ENCODE measurements at regions not wholly inside any gene's neighbourhood (a gene's known extent, or its start where the extent isn't known, plus 50 kb on each side); places are given as distances from the start of the nearest gene placed in this dataset.

DNA sequence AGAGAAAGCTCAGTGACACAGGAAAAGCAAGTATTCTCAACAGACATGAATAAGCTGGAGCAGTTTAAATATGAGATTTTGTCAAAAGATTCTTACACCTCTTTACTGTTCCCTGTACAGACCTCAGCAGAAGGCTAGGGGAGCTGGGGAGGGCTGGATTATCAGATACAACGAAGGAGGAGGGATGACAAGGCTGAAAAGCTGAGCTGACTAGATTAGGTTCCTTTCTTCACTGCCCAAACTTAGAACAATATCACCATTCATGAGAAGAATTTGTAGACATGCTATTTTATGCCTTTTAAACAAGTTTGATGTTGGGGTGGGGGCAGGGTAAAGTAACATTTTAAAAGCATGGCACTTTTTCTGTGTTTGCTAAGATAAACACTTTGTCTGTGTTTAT, 611.1 kb downstream of the AACS start:
- DNase-seq (ENCODE audit: low read depth) = no peak
- Histone ChIP-seq H3K27me3 (ENCODE audit: control insufficient read depth, insufficient read depth, low read length) (no peaks in the 10 kb centered on the region), H3K4me3 (ENCODE audit: low read depth, low read length) (no peak overlapping the region), H3K36me3 (ENCODE audit: control insufficient read depth, insufficient read depth, low read length) (no peaks in the 10 kb centered on the region)
- TF ChIP-seq, protein P1, sequence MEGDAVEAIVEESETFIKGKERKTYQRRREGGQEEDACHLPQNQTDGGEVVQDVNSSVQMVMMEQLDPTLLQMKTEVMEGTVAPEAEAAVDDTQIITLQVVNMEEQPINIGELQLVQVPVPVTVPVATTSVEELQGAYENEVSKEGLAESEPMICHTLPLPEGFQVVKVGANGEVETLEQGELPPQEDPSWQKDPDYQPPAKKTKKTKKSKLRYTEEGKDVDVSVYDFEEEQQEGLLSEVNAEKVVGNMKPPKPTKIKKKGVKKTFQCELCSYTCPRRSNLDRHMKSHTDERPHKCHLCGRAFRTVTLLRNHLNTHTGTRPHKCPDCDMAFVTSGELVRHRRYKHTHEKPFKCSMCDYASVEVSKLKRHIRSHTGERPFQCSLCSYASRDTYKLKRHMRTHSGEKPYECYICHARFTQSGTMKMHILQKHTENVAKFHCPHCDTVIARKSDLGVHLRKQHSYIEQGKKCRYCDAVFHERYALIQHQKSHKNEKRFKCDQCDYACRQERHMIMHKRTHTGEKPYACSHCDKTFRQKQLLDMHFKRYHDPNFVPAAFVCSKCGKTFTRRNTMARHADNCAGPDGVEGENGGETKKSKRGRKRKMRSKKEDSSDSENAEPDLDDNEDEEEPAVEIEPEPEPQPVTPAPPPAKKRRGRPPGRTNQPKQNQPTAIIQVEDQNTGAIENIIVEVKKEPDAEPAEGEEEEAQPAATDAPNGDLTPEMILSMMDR (IDR thresholded peaks at IDR 0.05; ENCODE audit: insufficient read depth, low read length, poor library complexity, severe bottlenecking) = no peak

DNA sequence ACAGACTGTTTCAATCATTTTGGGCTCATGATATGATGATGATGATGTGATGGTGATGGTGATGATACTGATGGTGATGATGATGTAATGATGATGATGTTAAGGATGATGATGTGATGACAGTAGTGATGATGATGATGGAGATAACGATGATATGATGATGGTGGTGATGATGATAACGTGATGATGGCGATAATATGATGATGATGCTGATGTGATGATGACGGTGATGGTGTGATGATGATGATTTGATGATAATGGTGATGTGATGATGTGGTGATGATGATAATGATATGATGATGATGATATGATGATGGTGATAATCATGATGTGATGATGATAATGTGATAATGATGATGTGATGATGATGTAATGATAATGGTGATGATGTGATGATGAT, 612.6 kb downstream of the AACS start:
- Histone ChIP-seq H3K36me3 (ENCODE audit: control insufficient read depth, insufficient read depth, low read length) (no peaks in the 10 kb centered on the region), H3K27me3 (ENCODE audit: control insufficient read depth, insufficient read depth, low read length) (no peaks in the 10 kb centered on the region), H3K4me3 (ENCODE audit: low read depth, low read length) (no peak overlapping the region)
- DNase-seq (ENCODE audit: low read depth) = no peak
- TF ChIP-seq, protein P1 (IDR thresholded peaks at IDR 0.05; ENCODE audit: insufficient read depth, low read length, poor library complexity, severe bottlenecking) = no peak

DNA sequence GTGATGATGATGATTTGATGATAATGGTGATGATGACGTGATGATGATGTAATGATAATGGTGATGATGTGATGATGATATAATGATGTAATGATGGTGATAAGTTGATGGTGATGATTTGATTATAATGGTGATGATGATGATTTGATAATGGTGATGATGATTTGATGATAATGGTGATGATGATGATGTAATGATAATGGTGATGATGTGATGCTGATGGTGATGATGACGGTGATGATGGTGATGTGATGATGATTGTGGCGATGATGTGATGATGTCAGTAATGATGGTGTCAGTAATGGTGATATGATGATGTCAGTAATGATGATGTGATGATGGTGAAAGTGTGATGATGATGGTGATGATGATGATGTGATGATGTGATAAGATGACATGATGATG, 613.4 kb downstream of the AACS start:
- Histone ChIP-seq H3K4me3 (ENCODE audit: low read depth, low read length) (no peak overlapping the region), H3K27me3 (ENCODE audit: control insufficient read depth, insufficient read depth, low read length) (no peaks in the 10 kb centered on the region), H3K36me3 (ENCODE audit: control insufficient read depth, insufficient read depth, low read length) (no peaks in the 10 kb centered on the region)
- no peak for DNase-seq (ENCODE audit: low read depth)
- TF ChIP-seq, protein P1 (IDR thresholded peaks at IDR 0.05; ENCODE audit: insufficient read depth, low read length, poor library complexity, severe bottlenecking) = no peak

DNA sequence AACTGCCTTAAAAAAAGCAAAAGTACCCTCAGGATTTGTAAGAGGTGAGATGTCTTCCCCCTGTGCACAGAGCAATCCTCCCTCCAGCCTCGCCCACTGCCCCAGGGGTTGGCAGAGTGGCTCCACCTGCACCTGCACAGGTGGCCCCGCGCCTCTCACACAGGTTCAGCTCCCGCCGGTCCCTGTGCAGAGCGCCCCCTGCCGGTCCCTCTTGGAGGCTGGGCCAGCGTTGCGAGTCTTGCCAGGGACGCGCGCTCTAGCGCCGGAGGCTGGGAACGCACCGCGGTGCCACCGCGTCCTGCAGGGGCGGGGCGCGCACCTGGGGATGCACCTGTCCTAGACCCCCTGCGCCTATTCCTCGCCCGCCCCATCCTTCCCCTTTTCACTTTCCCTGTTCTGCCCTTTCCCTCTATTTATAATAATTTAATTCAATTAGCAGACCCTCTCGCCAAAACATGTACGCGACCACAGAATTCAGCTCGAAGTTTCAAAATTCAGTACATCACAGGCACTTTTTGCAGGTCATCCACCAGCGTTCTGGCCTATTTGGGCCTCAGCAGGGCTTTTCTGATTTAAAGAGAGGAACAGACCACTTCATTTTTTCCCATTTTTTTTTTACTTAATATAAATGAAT, 618.6 kb downstream of the AACS start:
- no peaks in the 10 kb centered on the region for H3K36me3 ChIP-seq (ENCODE audit: control insufficient read depth, insufficient read depth, low read length)
- no peak for DNase-seq (ENCODE audit: low read depth)
- H3K27me3 ChIP-seq (ENCODE audit: control insufficient read depth, insufficient read depth, low read length) = no peaks in the 10 kb centered on the region
- TF ChIP-seq, protein P1 (IDR thresholded peaks at IDR 0.05; ENCODE audit: insufficient read depth, low read length, poor library complexity, severe bottlenecking) = peak; percentile 40
- no peak overlapping the region for H3K4me3 ChIP-seq (ENCODE audit: low read depth, low read length)

DNA sequence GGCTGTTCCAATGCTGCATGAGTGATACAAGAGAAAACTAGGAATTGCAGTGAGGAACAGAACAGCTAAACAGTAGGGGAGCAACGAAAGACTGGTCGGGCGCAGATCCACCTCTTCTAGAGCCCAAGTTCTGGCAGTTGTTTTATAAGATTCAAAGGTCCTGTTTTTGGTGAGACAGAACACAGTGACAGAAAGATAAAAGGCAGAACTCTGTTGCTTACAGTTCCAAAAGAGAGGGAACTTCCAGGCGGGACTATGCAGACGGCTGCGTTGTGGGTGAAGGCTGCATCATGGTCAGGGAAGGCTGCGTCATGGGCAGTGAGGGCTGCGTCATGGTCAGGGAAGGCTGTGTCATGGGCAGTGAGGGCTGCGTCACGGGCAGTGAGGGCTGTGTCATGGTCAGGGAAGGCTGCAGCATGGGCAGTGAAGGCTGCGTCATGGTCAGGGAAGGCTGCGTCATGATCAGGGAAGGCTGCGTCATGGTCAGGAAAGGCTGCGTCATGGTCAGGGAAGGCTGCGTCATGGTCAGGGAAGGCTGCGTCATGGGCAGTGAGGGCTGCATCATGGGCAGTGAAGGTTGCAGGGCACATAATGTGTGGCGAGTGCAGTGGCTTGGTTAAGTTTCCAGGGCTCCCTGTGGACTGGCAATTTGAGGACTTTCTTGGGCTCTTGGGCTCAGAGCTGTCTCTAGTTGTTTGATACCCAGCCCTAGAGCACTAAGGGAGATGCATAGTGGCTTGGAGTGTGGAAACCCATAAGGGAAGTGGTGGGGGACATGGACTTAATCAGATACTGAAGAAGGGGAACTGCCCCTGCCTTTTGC, 619.9 kb downstream of the AACS start:
- H3K27me3 ChIP-seq (ENCODE audit: control insufficient read depth, insufficient read depth, low read length) = no peaks in the 10 kb centered on the region
- no peak for DNase-seq (ENCODE audit: low read depth)
- TF ChIP-seq, protein P1 (IDR thresholded peaks at IDR 0.05; ENCODE audit: insufficient read depth, low read length, poor library complexity, severe bottlenecking) = no peak

More for the DNA sequence above, 619.9 kb downstream of the AACS start:
- Histone ChIP-seq H3K4me3 (ENCODE audit: low read depth, low read length) (no peak overlapping the region), H3K36me3 (ENCODE audit: control insufficient read depth, insufficient read depth, low read length) (no peaks in the 10 kb centered on the region)
